ENCODE measurements at regions not wholly inside any gene's neighbourhood (a gene's known extent, or its start where the extent isn't known, plus 50 kb on each side); places are given as distances from the start of the nearest gene placed in this dataset.

GRCh38 chr13:55792544-55793193 is 1348.0 kb upstream of the PRR20A start:
- intact Hi-C loops (cut with DNase I) = no loop called here
- H3K27ac ChIP-seq (replicated peaks in 1 of 4) = no peak overlapping the region
- DNase-seq (ENCODE audit: extremely low spot score) = no peak
- no peaks in the 10 kb centered on the region for H3K4me1 ChIP-seq
- no peaks in the 10 kb centered on the region for H3K27me3 ChIP-seq
- H3K36me3 ChIP-seq = no peaks in the 10 kb centered on the region
- H3K4me3 ChIP-seq = no peak overlapping the region
- WGBS = 81% methylated on average over 3 of the region's 3 CpGs
- H3K9me3 ChIP-seq = no peaks in the 10 kb centered on the region
- TF ChIP-seq CTCF (IDR thresholded peaks at IDR 0.05) = no peak
- no peak for TF ChIP-seq EP300 (IDR thresholded peaks at IDR 0.05)
- TF ChIP-seq POLR2AphosphoS5 (IDR thresholded peaks at IDR 0.05) = no peak
- no peak for TF ChIP-seq POLR2A (IDR thresholded peaks at IDR 0.05; ENCODE audit: low read depth)

- intact Hi-C loops (cut with DNase I) = no loop called here
- WGBS = 83% methylated on average over 7 of the region's 7 CpGs
These were observed 1325.2 kb upstream of the PRR20A start for GRCh38 chr13:55815458-55816033.

GRCh38 chr13:55816976-55817601 is 1323.6 kb upstream of the PRR20A start:
- 95% methylated on average over 1 of the region's 1 CpG for WGBS
- no peak for DNase-seq (ENCODE audit: extremely low spot score)
- TF ChIP-seq CTCF (IDR thresholded peaks at IDR 0.05) = no peak
- TF ChIP-seq POLR2AphosphoS5 (IDR thresholded peaks at IDR 0.05) = no peak
- no peak for TF ChIP-seq EP300 (IDR thresholded peaks at IDR 0.05)
- no peak for TF ChIP-seq POLR2A (IDR thresholded peaks at IDR 0.05; ENCODE audit: low read depth)
- no peaks in the 10 kb centered on the region for H3K9me3 ChIP-seq
- no peak overlapping the region for H3K4me3 ChIP-seq
- H3K27me3 ChIP-seq = no peaks in the 10 kb centered on the region
- no peaks in the 10 kb centered on the region for H3K36me3 ChIP-seq
- no peak overlapping the region for H3K27ac ChIP-seq (replicated peaks in 1 of 4)
- no peaks in the 10 kb centered on the region for H3K4me1 ChIP-seq
- intact Hi-C loops (cut with DNase I) = no loop called here

More at GRCh38 chr13:55815458-55816033, 1325.2 kb upstream of the PRR20A start:
- Histone ChIP-seq H3K27ac (replicated peaks in 1 of 4) (no peak overlapping the region), H3K27me3 (no peaks in the 10 kb centered on the region), H3K4me3 (no peak overlapping the region), H3K9me3 (no peaks in the 10 kb centered on the region), H3K4me1 (no peaks in the 10 kb centered on the region), H3K36me3 (no peaks in the 10 kb centered on the region)
- TF ChIP-seq POLR2AphosphoS5 (IDR thresholded peaks at IDR 0.05) (no peak), EP300 (IDR thresholded peaks at IDR 0.05) (no peak), CTCF (IDR thresholded peaks at IDR 0.05) (no peak), POLR2A (IDR thresholded peaks at IDR 0.05; ENCODE audit: low read depth) (no peak)
- DNase-seq (ENCODE audit: extremely low spot score) = no peak

GRCh38 chr13:55820817-55821216 is 1319.9 kb upstream of the PRR20A start:
- Histone ChIP-seq H3K9me3 (no peaks in the 10 kb centered on the region), H3K36me3 (no peaks in the 10 kb centered on the region), H3K27me3 (no peaks in the 10 kb centered on the region), H3K4me1 (no peaks in the 10 kb centered on the region), H3K4me3 (no peak overlapping the region), H3K27ac (replicated peaks in 1 of 4) (no peak overlapping the region)
- WGBS = 92% methylated on average over 2 of the region's 2 CpGs
- no peak for TF ChIP-seq CTCF (IDR thresholded peaks at IDR 0.05)
- no peak for TF ChIP-seq POLR2A (IDR thresholded peaks at IDR 0.05; ENCODE audit: low read depth)
- DNase-seq (ENCODE audit: extremely low spot score) = no peak
- intact Hi-C loops (cut with DNase I) = no loop called here

All from esophagus muscularis mucosa (tissue), 4 donors.